ENCODE measurements at regions not wholly inside any gene's neighbourhood (a gene's known extent, or its start where the extent isn't known, plus 50 kb on each side); places are given as distances from the start of the nearest gene placed in this dataset.

- ChIA-PET POLR2A (no interaction called here), CTCF (no interaction called here)
Observed at GRCh38 chr2:181821049-181821448, 70.5 kb upstream of the ITPRID2 start.

GRCh38 chr2:181822097-181822496 is 69.4 kb upstream of the ITPRID2 start:
- ChIA-PET POLR2A (no interaction called here), CTCF (no interaction called here)

- CTCF ChIA-PET = no interaction called here
- POLR2A ChIA-PET = no interaction called here
Observed at GRCh38 chr2:181823405-181823804, 68.1 kb upstream of the ITPRID2 start.

GRCh38 chr2:181828122-181828705 is 63.3 kb upstream of the ITPRID2 start:
- ChIA-PET CTCF (no interaction called here), POLR2A (no interaction called here)

- ChIA-PET CTCF (no interaction called here), POLR2A (no interaction called here)
Observed at GRCh38 chr2:181829230-181829629, 62.3 kb upstream of the ITPRID2 start.

GRCh38 chr2:181832015-181832414 is 59.5 kb upstream of the ITPRID2 start:
- ChIA-PET POLR2A (no interaction called here), CTCF (no interaction called here)

- ChIA-PET CTCF (no interaction called here), POLR2A (no interaction called here)
Observed at GRCh38 chr2:181836583-181836982, 54.9 kb upstream of the ITPRID2 start.

- CTCF ChIA-PET = no interaction called here
- POLR2A ChIA-PET = no interaction called here
Observed at GRCh38 chr2:181837563-181837962, 54.0 kb upstream of the ITPRID2 start.

- POLR2A ChIA-PET = no interaction called here
- CTCF ChIA-PET = no interaction called here
Observed at GRCh38 chr2:181839811-181840210, 51.7 kb upstream of the ITPRID2 start.

- ChIA-PET POLR2A (no interaction called here), CTCF (no interaction called here)
Observed at GRCh38 chr2:181841079-181841478, 50.5 kb upstream of the ITPRID2 start.
